ENCODE measurements at regions not wholly inside any gene's neighbourhood (a gene's known extent, or its start where the extent isn't known, plus 50 kb on each side); places are given as distances from the start of the nearest gene placed in this dataset.
A peak's percentile ranks its signal among the peaks of the same experiment; 100 is the strongest.
"Not testable (repeated sequence)": the region's sequence is repeated elsewhere in the genome, so short reads cannot be mapped to it uniquely, and the experiment has no call there.

DNA sequence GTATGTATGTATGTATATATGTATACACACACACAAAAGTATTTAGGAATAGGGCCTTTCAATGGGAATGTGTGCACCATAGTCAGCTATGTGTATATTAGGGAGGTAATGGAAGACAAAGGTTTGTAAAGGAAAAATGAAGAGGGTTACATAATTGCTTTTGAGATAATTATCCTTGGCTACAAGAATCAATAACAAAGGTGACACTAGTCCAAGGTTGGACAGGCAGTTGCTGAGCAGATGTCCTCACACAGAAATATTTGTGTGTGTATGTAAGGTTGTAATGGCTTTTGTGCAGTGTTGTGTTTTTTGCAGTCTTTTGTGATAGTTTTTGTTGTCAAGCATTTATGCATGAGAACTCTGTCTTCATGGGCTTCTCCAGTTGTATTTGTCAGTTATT is 157.9 kb upstream of the MARCKS start:
- DNase-seq (ENCODE audit: low spot score) = no peak

DNA sequence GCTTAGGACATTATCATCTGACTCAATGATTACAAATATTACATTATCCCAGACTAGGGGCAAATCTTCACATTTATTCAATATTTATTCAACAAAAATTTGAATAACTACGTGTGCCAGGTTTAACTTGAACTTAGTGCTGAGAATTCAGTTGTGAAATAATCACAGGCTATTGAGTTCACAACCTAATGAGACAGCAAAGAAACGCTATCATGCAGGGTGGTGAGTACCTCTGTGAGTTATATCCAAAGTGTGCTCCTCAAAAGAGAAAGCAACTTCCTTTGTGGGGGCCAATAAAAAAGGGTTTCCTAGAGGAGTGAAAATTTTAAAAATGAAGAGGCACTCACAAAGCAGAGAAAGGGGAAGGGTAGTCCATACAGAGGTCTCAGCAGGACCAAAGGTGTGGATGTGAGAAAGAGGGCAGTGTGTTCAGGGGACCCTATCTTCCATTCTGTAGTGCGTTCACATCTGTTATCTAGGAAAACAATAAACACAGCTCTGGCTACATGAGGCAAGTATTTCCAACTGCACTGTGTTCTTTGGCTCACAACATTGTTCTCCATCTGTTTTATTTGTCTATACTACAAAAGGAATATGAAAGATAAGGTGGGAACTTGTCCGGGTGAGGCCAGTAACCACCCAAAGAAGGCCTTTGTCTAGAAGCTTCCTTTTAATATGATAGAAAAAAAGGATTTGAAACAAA is 155.4 kb upstream of the MARCKS start:
- DNase-seq (ENCODE audit: low spot score) = no peak

DNA sequence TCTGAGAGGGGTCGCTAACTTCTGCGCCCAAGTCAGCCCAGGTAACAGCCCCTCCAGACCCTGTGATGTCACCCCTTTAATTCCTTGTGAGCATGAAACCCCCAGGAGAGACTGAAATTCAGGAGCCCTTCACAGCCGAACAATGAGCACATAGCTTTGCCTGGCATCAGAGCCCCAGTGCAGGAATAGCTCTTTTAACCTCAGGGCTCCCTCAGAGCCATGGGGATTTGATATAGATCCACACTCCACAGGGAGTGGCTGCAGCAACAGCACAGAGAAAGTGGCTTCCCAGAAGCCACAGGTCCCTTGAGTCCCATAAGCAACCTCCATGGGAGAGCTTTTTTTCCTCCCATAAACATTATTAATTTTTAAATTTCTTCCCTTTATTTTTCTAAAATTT is 150.0 kb upstream of the MARCKS start:
- DNase-seq (ENCODE audit: low spot score) = no peak

DNA sequence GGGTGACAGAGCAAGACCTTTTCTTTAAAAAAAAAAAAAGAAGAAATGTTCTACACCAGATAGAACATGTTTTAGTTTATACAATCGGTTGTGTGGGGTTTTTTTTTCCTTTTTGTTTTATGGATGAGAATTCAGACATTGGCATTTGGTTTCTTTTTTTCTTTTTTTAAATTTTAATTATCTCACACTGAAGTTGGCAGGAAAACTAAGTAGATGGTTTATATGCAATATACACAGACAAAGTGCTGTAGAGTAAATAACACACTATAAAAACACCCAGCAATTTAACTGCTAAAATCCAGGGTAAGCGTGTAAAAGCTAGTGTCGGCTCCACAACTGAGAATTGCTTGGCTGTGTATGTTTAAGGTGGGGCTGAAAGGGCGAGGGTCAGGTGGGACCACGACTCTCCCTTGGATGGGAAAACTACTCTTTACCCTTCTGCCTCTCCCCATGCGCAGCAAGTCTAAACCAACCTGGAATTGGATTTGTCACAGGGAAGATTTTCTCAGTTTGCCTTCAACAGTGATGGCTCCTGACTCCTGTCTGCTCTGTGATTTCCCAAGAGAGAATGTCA is 147.1 kb upstream of the MARCKS start:
- no peak for DNase-seq (ENCODE audit: low spot score)

DNA sequence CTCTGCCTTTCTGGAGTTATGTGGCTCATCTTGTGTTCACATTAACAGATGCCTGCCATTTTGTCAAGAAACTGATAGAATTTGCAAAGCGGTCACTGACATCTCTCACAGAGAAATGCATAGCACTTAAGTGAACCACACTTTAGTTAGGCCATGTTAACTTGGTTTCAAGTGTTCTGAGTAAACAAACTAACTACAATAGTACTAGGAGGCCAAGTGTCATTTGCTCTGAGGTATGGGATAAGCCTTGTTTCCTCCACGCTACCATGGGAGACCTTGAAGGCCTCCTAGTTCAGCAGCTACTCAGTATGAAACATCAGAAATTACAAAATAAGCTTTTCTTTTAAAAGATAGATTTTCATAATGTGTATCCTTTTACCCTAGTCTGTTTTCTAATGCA is 143.5 kb upstream of the MARCKS start:
- DNase-seq (ENCODE audit: low spot score) = no peak

DNA sequence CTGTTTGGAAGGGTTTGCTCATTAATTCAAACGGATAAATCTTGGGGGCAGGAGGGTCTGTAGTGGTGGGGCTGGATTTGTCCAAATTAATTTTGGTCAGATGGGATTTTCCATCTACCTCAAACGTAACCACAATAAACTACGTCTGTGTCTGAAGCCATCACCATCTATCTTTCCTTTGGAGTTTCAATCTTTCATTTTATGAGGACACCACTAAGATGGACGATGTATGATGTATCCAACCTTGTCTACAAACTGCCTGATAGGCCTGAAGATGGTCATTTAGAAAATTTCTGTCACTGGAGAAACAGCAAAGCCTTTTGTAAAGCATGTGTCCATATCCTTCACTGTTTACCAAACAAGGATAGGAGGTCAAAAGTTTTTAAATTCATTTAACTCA is 138.6 kb upstream of the MARCKS start:
- no peak for DNase-seq (ENCODE audit: low spot score)

DNA sequence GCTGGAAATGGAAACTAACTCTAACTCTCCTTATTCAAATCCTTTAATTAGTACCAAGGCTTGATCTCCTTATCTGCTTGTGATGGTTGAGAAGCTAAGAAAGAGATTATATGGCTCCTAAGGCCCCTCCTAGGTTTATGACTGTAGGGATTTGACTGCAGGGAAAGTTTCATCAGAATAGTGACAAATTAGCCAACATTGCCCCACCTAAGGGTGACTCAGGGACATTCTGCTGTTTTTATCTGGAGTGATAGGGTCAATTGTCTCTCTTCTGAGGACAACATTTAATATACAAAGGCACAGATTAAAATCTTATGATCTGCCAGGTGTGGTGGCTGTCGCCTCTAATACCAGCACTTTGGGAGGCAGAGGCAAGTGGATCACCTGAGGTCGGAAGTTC is 138.1 kb upstream of the MARCKS start:
- no peak for DNase-seq (ENCODE audit: low spot score)

DNA sequence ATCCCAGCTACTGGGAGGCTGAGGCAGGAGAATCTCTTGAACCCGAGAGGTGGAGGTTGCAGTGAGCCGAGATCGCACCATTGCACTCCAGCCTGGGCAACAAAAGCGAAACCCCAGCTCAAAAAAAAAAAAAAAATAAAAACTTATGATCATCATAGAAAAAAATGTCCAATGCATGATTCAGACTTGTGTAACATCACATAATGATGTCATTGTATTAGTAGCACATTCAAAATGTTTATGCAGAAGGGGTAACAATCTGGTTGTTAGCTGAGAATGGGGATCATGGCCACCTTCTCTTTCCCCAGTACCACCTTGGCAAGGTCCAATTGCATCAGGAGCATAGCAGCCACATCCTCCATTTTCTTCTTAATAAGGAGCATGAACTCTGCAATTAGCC is 137.6 kb upstream of the MARCKS start:
- no peak for DNase-seq (ENCODE audit: low spot score)

DNA sequence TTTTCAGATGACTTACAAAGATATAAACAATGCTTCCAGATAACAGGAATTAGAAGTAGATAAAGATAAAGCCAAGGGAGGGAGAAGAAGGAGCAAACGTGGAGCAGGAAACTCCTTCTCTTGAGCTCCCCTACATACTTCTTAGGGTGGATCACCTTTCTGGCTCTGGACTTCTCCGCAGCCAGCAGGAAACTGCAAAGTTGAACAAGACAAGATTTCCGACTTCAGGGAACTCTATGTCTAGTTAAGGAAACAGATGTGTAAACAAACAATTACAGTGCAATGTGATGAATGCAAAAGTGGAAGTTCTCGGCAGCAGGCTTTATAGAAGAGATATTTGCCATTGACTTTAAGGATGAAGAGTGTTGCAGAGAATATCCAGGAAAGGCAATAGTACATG is 134.0 kb upstream of the MARCKS start:
- no peak for DNase-seq (ENCODE audit: low spot score)

DNA sequence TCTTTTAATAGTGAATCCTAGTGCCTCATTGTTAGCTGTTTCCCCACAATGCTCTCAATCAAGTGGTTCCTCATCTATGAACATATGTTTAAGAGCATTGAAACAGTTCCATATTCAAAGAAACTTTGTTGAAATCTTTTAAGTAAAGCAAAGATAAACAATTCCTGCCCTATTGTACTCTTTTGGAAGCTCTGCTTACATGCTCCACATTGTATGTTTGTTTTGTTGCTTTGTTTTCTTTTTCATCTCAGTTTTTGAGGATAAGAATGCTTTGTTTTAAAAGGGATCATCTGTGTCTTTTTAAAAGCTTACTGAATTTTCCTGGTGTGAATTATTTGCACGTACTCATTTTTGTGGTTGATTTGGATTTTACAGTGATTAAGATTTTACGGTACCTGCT is 132.2 kb upstream of the MARCKS start:
- not testable (repeated sequence) for DNase-seq (ENCODE audit: low spot score)

DNA sequence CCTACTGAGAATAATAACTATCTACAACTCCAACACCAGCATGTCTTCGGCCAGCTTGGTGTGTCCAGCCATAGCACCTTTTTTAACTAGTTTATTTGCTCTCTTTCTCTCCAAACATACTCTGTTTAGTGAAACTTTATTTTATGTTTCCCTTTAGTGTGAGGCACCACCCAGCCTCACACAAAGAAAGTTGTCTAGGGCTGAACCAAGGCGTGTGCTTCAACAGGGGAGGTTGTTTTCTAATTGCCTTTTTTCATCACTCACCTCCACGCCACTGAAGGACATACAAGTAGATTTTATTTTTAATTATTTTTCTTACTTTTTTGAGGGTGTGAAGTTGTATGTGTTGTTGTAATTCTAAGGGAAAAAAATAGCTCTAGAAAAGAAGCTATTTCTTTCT is 125.6 kb upstream of the MARCKS start:
- DNase-seq (ENCODE audit: low spot score) = no peak

DNA sequence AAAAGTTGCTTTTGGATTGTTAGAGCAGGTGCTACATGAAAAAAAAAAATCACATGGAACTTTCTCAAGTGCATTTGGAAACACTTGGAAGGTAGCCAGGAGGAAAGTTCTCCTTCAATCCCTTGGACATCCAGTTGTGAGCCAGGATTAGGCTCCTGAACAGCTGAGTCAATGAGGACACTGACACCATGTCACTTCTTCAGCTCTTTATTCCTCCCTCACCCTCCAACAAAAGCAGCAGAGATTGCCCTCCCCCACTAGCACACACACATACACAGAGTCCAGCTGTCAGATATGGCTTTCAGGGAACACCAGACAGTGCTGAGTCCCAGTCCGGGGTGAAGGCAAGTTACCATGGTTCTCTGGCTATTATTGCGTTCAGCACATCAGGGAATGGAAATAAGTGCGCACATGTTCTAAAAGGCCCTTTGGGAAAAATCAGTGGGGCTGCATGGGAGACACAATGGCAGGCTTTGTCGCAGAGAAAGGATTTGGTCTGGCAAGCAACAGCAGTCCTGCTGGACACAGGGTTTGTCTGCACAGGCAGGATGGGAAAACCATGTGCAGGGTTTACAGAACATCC is 124.7 kb upstream of the MARCKS start:
- peak; percentile 83 for DNase-seq (ENCODE audit: low spot score)

DNA sequence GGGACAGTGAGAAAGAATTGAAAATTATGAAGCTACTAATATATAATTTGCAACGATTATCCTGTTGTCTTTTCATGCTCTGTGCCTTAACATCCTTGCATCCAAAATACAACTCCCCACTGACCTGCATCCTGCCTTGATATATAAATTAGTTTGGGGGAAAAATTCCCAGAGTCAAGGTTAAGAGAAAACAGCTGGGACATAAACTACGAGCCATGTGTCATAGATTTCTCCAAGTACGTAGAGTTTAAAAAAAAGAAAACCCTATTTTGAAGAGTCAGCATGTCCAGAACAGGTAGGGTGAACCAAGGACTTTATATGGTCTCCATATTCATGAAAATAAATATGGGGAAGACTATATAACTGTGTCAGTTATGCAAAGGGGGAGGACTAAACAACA is 123.8 kb upstream of the MARCKS start:
- no peak for DNase-seq (ENCODE audit: low spot score)

DNA sequence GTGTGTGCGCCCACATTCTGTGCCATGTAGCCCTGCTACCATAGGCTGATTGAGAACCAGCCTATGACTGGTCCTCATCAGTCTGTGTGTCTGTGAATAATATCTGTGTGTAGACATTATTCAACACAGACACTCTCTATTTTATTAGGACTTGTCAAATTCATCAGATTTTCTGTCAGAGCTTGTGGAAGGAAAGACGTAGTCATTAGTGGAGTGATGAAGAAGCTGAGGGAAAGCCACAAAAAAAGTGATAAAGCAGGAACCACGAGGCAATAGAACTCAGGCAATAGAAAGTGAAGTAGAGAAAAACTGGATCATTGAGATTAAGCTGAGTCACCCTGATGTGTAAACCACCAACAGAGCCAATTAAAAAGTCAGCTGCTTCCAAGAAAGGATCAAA is 122.2 kb upstream of the MARCKS start:
- no peak for DNase-seq (ENCODE audit: low spot score)

DNA sequence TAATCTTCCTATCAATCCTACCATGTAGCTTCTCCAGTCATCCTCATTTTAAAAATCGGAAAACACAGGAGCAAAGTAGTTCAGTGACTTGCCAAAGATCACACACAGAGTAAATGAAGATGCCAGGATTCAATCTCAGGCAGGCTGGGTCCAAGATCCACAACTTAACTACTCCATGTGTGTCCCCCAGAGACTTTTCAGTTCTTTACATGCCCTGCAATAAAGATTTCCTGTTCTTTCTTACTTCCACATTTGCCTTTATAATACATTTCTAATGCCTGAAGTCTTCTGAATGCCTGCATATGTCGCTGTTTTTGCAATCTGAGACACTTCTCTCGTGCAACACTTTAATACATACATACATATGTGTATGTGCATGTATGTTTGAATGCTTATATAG is 121.7 kb upstream of the MARCKS start:
- DNase-seq (ENCODE audit: low spot score) = no peak

DNA sequence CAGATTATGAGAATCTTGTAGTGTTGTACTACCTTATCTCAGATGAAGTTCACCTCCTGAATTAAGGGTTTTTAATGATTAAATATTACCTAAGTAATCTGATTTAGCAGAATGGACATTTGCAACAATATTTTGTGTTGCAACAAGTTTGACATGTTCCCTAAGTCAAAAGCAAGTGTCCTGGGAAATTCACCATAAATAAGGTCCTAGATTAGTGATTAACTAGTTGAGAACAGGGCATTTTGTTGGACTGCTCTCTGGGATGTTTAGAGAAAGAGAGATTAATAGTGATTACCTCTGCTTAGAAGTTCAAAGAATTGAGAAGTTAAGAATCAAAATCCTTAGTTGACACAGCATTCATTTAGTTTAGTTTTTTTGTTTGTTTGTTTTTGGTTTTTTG is 120.2 kb upstream of the MARCKS start:
- DNase-seq (ENCODE audit: low spot score) = no peak

DNA sequence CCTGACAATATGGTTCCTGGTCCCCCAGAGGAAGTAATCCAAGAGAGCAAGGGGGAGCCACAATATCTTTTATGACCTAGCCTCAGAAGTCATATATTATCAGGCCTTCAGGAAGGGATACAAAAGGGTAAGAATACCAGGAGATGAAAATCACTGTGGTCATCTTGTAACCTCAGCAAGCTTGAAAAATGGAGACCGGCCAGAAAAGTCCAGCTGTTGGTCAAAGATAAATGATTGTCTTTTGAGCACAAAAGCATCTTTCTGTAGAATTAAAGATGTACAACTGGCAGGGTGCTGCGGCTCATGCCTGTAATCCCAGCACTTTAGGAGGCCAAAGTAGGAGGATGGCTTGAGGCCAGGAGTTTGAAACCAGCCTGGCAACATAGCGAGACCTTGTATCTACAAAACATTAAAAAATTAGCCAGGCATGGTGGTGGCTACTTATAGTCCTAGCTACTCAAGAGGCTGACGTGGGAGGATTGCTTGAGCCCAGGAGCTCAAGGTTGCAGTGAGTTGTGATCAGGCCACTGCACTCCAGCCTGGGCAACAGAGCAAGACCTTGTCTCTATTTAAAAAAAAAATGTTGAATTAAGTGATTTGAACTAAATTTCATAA is 118.0 kb upstream of the MARCKS start:
- no peak for DNase-seq (ENCODE audit: low spot score)

DNA sequence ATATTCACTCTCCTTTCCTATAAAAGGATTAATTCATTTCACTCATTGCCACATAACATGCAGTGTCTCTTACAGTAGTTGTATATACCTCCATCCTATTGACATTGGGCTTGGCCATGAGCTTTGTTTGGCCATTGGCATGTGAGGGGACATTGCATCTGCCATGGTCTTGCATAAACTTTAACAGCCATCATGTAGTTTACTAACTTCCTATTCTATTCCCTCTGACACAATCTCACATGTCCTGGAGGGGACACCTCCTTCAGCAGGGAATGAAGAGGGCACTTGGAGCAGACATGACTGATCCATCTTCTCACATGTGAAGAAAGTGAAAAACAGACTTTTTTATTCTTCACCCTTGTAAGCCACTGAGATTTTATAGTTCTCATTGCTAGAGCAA is 115.5 kb upstream of the MARCKS start:
- DNase-seq (ENCODE audit: low spot score) = no peak

DNA sequence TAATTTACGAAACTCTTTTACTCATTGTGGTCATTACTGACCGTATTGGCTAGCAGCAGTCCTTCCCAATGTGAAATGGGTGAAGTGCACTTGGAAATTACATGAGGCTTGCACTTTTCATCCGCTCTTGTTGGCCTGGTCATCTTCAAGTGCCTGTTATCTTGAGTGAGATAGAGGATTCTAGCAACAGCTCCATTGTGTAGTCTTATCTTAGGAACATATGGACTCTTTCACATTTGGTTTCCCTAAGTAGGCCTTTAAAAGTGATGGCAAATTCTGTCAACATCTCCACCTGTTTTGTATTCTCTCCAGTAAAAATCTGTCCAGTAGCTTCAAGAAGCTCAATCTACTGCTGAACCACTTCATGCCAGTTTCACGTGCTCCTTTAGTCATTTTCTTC is 114.8 kb upstream of the MARCKS start:
- DNase-seq (ENCODE audit: low spot score) = no peak

DNA sequence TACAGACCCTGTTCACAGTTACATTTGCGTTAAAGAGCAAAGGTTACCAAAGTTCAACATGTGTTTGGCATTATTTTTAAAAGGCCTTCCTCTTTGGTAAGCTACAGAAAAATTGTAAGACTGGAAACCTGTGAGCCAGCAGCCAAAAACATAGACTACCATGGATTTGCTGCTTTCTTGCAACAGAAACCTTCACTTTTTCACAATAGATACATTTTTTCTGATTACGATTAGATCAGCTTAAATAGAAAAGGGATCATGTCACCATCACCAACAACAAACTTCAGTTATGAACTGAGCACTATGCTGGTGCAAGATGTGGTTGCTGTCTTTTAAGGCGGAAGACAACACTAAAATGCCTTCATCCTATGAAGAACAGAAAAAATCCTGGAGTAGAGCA is 112.3 kb upstream of the MARCKS start:
- DNase-seq (ENCODE audit: low spot score) = no peak

DNA sequence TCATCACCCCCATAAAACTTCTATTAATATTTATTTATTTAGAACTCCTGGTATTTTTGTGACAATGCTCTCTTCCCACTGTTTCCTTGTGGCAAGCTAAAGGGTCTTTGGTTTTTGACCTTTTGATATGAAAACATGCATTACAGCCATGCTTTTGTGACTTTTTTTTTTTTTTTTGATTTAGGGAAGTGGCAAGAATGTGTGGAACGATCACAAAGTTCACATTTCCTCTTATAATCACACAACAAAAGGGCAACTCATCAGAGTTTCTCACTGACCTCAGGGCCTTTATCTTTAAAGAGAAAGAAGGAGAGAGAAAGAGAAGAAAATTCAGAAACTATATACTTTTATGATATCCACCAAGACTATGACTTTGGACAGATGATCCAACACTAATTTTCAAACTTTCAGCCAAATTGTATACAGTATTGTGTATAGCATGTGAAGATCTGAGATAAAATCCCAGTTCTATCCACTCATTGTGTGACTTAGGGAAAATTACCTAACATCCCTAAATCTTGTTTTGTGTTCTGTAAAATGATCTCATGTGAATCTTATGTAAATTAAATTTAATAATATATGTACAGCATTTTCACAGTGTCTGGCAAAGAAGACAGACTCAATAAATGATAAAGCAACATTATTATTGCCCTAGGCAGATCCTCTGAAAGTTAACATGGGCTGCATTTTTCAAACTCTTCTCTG is 106.8 kb upstream of the MARCKS start:
- DNase-seq (ENCODE audit: low spot score) = peak; percentile 26

DNA sequence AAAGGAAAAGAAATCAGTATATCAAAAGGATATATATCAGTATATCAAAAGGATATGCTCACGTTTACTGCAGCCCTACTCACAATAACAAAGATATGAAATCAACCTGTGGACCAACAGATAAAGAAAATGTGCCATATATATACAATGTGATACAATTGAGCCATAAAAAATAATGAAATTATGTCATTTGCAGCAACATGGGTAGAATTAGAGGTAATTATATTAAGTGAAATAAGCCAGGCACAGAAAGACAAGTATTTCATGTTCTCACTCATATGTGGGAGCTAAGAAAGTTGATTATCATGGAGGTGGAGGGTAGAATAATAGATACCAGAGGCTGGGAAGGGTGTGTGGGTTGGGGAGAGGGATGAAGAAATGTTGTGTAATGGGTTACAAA is 102.9 kb upstream of the MARCKS start:
- DNase-seq (ENCODE audit: low spot score) = no peak
